D341Med (cell line): ENCODE measurements at regions not wholly inside any gene's neighbourhood (a gene's known extent, or its start where the extent isn't known, plus 50 kb on each side); places are given as distances from the start of the nearest gene placed in this dataset.
"Not testable (repeated sequence)": the region's sequence is repeated elsewhere in the genome, so short reads cannot be mapped to it uniquely, and the experiment has no call there.

ENCODE experiments used
- DNase-seq: peaks from one replicate; pipeline ENCODE4 v3.0.0; 2012; ENCODE audit warnings: low spot score

- no peak for DNase-seq
These were observed 609.1 kb upstream of the BCHE start for GRCh38 chr3:166446291-166446690.

GRCh38 chr3:166445865-166446264, 608.6 kb upstream of the BCHE start:
- DNase-seq, result no peak

GRCh38 chr3:166444756-166445155, 607.5 kb upstream of the BCHE start:
- DNase-seq, result no peak

GRCh38 chr3:166444336-166444735, 607.1 kb upstream of the BCHE start:
- DNase-seq, result no peak

DNA sequence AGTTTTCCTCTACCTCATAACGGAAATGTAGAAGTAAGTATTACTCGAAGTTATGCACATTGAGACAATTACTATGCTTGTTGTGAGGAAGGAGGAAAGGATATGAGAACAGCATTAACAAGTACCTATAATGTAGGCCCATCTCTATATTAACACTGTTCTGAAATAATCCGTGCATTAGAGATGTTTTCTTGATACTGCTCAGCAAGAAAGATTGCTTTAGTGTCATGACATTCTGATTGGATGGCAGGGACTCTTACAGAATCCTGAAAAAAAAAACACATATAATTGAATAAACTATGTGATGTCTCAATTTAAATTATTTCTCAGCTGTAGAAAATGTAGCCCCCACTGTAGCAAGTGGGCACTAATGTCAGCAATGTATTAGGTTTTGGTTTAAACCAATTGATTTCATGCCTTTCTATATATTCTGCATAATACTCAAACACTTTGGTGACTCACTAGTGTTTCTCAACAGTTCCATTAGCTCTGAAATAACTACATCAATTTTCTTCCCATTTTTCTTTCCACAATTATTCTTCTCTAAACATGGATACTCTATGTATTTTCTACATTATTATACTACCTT, 598.3 kb upstream of the BCHE start:
- DNase-seq, result no peak

GRCh38 chr3:166433060-166433459, 595.8 kb upstream of the BCHE start:
- DNase-seq, result no peak

DNA sequence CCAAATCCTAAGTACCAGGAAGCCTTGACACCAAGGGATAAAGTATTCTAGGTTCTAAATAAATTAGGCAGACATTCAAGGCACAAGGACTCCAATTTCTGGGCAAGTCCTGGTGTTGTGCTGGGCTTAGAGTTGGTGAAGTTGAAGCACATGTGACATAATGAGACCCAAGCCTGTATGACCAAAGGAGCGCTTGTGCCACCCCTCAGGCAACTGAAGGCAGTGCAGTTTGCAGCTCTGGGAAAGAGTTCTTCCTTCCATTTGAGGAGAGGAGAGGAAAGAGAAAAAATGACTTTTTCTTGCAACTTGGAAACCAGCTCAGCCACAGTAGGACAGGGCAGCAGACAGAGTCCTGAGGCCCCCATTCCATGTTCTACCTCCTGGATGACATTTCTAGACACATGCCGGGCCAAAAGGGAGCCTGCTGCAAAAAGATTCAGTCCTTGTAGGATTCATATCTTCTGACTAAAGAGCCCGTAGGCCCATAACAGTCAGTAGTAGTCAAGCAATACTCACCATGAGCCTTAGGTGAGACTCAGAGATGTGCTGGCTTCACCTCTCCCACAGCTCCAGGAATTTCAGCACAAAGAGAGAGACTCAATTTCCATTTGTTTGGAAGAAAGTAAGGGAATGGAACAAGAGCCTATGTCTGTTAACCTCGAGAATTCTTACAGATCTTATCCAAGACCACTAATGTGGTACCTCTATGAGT, 588.8 kb upstream of the BCHE start:
- no peak for DNase-seq

DNA sequence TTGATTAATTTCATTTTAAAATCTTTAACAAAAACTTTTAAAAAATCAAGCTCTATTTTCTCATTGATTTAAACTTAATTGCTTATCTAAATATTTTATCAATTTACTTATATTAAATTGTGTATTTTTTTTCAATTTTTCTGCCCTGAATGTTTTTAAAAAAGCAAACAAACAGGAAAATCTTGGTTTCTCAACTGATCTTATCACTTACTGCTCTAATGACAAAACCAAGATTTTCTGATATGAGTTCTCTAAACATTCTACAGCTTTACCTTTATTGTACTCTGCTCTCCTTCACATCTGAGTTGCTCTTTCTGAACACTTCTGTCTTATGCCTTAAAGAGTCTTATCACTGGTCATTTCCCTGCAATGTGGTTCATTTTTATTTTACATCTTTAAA, 587.8 kb upstream of the BCHE start:
- DNase-seq, result no peak

- DNase-seq, result not testable (repeated sequence)
These were observed 586.7 kb upstream of the BCHE start for GRCh38 chr3:166423824-166424513.

DNA sequence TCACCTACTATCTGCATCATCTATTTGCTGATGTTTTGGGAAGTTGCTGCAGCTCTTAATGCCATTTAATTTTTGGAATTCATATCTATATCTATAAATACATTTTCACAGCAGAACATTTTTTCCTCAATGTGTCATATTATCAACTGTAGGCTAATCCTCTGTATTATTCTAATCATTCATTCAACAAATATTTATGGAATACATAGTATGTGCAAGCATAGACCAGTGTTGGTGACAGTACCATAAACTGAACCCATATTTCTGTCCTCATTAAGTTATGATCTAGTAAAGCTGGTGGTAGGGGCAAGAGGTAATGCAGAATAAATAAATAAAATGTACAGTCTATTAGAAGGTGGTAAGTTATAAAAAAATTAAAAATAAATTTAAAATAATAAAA, 585.3 kb upstream of the BCHE start:
- no peak for DNase-seq

DNA sequence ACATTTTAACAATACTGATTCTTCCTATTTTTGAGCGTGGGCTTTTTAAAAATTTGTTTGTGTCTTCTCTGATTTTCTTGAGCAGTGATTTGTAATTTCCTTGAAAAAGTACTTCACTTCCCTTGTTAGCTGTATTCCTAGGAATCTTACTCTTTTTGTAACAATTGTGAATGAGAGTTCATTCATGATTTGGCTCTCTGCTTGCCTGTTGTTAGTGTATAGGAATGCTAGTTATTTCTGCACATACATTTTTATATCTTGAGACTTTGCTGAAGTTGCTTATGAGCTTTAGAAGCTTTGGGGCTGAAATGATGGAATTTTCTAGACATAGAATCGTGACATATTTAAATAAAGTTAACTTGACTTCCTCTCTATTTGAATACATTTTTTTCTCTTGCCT, 582.8 kb upstream of the BCHE start:
- no peak for DNase-seq

GRCh38 chr3:166405896-166406295, 568.7 kb upstream of the BCHE start:
- DNase-seq, result no peak

GRCh38 chr3:166405465-166405864, 568.2 kb upstream of the BCHE start:
- DNase-seq, result no peak

GRCh38 chr3:166390303-166390702, 553.1 kb upstream of the BCHE start:
- DNase-seq, result no peak

DNA sequence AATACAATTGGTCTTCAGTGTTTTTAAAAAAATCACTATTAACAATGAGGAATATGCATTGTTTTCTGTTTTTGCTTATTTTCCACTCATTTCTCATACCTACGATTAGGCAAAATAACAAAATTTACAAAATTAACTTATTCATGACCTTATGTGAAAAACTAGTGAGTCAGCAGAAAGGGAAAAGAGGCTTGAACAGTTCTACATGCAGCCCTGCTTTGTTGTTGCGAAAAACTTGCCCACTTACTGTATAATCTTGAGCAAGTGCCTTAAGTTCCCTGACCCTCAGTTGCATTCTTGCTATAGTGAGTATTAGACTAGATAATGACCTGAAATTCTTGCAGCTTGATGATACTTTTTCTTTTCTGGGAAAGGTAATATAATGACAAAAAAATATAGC, 551.1 kb upstream of the BCHE start:
- no peak for DNase-seq

- DNase-seq, result no peak
These were observed 535.4 kb upstream of the BCHE start for GRCh38 chr3:166372571-166373106.

- no peak for DNase-seq
These were observed 530.8 kb upstream of the BCHE start for GRCh38 chr3:166367947-166368533.

DNA sequence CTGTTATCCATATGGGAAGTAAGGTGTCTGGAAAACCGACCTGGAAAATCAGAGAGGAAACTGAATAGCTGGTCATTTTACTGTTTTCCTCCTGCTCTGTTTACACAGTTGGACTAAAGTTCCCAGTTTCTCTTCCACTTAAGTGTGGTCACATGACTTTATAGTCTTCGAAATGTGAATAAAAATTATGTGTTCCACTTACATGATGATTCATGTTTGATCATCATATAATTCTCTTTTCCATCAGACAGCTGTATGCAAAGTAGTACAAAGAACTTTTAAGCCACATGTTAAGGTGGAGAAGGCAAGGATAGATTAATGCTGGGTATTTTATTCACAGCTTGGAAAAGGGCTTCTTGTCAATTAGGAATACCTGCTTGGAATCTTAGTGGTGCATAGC, 525.5 kb upstream of the BCHE start:
- DNase-seq, result no peak

GRCh38 chr3:166360720-166361119, 523.5 kb upstream of the BCHE start:
- no peak for DNase-seq

- DNase-seq, result no peak
These were observed 514.2 kb upstream of the BCHE start for GRCh38 chr3:166351461-166351860.

- DNase-seq, result no peak
These were observed 503.5 kb upstream of the BCHE start for GRCh38 chr3:166340604-166341266.

DNA sequence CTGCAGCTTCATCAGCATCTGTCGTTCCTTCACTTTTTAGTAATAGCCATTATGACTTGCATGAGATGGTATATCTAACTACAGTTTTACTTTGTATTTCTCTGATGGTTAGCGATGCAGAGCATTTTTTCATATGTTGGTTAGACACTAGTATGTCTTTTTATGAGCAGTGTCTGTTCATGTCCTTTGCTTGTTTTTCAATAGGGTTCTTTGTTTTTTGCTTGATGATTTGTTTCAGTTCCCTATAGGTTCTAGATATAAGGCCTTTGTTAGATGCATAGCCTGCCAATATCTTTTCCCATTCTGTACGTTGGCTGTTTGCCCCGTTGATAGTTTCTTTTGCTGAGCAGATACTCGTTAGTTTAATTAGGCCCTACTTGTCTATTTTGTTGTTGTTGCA, 487.2 kb upstream of the BCHE start:
- DNase-seq, result no peak
